ENCODE measurements at regions not wholly inside any gene's neighbourhood (a gene's known extent, or its start where the extent isn't known, plus 50 kb on each side); places are given as distances from the start of the nearest gene placed in this dataset.
"Not testable (repeated sequence)": the region's sequence is repeated elsewhere in the genome, so short reads cannot be mapped to it uniquely, and the experiment has no call there.

DNA sequence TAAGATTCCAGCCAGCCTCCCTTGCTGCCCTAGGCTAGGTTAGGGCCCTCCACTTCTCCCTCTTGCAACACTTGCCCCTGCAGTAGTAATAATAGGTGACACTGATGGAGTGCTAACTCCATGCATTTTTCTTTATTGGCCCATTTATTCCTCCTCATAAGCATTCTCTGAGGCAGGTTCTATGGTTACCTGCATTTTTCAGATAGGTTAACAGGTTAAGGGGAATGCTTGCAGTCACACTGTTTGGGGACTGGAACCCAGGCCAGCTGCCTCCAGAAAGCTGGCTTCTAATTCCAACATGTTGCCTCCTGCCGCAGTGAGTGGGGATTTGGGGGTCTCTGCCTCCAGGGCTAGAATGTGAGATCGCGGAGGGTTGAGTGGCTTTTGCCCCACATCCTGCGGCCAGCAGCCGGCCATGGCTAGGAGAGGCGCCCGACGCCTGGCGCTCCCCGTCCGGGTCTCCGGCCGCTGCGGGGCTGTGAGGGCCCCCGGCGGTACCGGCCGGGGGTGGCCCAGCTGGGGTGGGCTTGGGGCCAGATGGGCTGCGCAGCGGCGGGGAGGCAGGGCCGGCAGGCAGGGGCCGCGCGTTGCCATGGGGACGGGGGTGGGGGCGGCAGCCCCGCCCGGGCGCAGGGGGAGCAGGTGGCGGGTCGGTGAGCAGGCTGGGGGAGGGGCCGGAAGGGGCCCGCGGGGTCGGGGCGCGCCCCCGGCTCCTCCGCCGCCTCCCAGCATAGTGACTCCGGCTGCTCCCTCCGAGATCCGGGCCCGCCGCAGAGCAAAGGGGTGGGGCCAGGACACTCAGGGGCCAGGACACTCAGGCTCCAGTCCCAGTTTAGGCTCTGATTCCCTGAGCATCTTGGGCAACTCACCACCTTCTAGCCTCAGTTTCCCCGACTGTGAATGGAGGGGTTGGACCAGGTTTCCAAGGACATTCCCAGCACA lies 68.4 kb upstream of the SSBP3 start:
- DNase-seq (ENCODE audit: low spot score) (no peak), FAIRE-seq (no peak)

DNA sequence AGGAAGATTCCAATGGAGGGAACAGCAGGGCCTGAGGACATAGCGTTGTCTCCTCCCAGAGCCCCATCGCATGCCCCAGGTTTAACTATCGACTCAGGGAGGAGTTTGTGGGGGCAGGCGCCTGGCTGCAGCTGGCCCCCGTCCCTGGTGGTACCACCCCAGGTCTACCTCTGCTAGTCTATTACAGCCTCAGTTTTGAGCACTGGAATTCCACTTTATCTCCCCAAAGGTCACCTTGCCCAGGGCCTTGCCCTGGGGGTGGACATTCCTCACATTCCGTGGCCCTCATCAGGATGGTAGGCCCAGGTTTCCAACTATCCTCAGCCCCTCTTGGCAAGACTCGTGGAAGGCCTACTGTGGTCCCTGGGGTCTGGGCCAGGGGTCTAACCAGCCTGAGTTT lies 65.4 kb upstream of the SSBP3 start:
- DNase-seq (ENCODE audit: low spot score) = no peak
- FAIRE-seq = no peak

- not testable (repeated sequence) for FAIRE-seq; DNase-seq (ENCODE audit: low spot score)
These were observed 63.2 kb upstream of the SSBP3 start for GRCh38 chr1:54469444-54469843.

DNA sequence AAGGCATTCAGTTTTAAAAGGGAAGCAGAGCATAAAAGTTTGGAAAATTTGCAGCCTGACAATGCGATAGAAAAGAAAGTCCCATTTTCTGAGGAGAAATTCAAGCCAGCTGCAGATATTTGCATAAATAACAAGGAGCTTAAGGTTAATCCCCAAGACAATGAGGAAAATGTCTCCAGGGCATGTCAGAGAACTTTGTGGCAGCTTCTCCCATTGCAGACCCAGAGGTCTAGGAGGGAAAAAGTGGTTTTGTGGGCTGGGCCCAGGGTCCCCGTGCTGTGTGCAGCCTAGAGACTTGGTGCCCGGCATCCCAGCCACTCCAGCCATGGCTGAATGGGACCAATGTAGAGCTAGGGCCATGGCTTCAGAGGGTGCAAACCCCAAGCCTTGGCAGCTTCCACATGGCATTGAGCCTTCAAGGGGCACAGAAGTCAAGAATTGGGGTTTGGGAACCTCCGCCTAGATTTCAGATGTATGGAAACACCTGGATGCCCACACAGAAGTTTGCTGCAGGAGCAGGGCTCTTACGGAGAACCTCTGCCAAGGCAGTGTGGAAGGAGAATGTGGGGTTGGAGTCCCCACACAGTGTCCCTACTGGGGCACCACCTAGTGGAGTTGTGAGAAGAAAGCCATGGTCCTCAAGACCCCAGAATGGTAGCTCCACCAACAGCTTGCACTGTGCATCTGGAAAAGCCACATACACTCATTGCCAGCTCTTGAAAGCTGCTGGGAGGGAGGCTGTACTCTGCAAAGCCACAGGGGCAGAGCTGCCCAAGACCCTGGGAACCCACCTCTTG lies 62.3 kb upstream of the SSBP3 start:
- DNase-seq (ENCODE audit: low spot score); FAIRE-seq: not testable (repeated sequence)

- no peak for DNase-seq (ENCODE audit: low spot score)
- no peak for FAIRE-seq
These were observed 59.2 kb upstream of the SSBP3 start for GRCh38 chr1:54465351-54465811.

GRCh38 chr1:54464477-54465146 lies 58.4 kb upstream of the SSBP3 start:
- DNase-seq (ENCODE audit: low spot score) (no peak), FAIRE-seq (no peak)

- DNase-seq (ENCODE audit: low spot score) (no peak), FAIRE-seq (no peak)
These were observed 57.9 kb upstream of the SSBP3 start for GRCh38 chr1:54464031-54464476.

GRCh38 chr1:54463259-54464030 lies 57.3 kb upstream of the SSBP3 start:
- no peak for FAIRE-seq
- DNase-seq (ENCODE audit: low spot score) = no peak

GRCh38 chr1:54462597-54463258 lies 56.5 kb upstream of the SSBP3 start:
- DNase-seq (ENCODE audit: low spot score) (no peak), FAIRE-seq (no peak)

GRCh38 chr1:54461731-54462596 lies 55.8 kb upstream of the SSBP3 start:
- FAIRE-seq (no peak), DNase-seq (ENCODE audit: low spot score) (no peak)

- DNase-seq (ENCODE audit: low spot score) (no peak), FAIRE-seq (no peak)
These were observed 54.7 kb upstream of the SSBP3 start for GRCh38 chr1:54460861-54461387.

DNA sequence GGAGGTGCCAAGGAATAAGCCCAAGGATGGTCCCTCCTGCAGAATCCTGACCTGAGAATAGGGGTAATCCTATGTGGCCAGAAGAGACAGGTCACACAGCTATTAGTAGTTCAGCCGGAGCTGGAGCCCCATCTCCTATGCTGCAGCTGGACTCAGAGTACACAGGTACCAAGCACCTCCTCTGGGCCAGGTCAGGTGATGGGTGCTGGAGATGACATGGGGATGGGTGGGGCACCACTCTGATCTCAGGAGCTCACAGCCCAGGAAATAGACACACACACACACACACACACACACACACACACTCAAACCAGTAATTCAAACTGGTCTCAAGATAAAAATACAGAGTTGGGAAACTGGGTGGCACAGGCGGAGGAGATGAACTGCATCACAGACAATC lies 54.2 kb upstream of the SSBP3 start:
- no peak for FAIRE-seq
- no peak for DNase-seq (ENCODE audit: low spot score)

DNA sequence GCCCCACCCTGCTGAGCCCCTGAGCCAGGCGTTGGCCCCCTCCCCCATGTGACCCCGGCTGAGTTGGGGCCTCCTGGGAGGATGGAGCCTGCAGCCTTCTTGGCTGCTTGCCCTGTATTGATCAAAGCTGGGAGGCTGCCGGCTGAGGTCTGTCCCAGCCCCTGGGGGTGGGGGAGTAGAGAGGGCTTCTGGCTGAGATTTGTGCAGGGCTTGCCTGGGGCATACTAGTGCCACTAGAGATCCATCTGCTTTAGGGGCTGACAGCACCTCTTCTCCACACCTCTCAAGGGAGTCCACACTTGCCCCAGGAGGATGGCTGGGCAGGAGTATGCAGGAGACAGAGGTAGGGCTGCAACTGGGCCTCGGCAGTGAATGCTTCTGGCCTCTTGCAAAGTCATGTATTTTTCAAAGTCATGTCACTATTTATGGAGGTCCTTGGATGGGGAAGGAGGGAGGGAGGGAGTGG lies 53.6 kb upstream of the SSBP3 start:
- no peak for DNase-seq (ENCODE audit: low spot score)
- FAIRE-seq = no peak

DNA sequence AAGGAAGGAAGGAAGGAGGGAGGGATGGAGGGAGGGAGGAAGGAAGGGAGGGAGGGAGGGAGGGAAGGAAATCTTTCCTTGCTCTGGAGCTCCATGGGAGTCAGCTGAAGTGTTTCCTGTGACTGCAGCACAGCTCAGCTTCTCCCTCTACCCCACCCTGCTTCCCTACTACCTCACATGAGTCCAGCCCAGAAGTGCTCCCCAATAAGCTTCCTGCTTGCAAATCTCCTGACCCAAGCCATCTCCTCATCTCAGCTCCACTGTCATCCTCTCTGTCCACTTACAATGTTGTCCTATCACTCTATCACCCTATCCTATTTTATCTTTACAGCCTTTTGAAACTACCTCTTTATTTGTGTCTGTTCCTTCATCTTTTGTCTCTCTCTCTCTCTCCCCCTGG lies 52.9 kb upstream of the SSBP3 start:
- DNase-seq (ENCODE audit: low spot score) = no peak

DNA sequence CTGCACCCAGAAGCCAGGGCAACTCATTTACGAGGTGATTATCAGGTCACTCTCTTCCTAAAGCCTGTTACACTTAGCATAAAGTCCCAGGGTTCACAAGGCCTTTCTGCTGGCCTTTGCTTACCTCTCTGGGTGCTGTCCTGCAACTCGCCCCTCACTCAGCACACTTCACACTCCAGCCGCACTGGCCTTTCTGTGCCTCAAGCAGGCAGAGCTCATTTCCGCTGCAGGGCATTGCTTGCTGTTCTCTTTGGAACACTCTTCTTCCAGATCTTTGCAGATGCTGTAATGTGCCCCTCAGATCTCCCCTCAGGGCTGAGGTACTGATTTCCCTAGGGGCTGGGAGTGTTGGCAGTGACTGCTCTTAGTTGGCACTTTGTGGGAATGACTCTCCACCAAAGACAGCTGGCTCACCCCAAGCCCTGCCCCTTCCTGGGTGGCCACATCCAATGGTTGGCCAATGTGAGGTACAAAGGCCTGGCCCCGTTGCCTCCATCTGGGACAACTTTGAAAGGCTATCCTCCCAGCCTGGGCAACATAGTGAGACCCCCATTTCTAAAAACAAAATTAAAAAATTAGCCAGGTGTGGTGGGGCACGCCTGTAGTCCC lies 50.8 kb upstream of the SSBP3 start:
- no peak for FAIRE-seq
- no peak for DNase-seq (ENCODE audit: low spot score)

More for the DNA sequence above, 52.9 kb upstream of the SSBP3 start:
- no peak for FAIRE-seq

DNA sequence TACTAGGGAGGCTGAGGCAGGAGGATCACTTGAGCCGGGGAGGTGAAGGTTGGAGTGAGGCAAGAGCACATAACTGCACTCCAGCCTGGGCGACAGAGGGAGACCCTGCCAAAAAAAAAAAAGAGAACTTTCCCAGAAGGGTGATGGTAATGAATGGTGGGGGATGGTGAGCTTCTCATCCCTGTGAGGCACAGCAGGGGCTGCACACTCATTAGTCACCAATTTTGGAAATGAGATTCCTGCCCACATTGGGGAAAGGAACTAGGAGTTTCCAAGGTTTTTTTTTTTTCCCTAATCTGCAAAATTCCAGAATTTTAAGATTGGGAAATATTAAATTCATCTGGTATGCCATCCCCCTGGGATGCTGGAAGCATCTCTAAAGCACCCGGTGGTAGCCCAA lies 50.2 kb upstream of the SSBP3 start:
- DNase-seq (ENCODE audit: low spot score) (no peak), FAIRE-seq (no peak)
